Kidney epithelial cell (primary cell): ENCODE measurements at regions not wholly inside any gene's neighbourhood (a gene's known extent, or its start where the extent isn't known, plus 50 kb on each side); places are given as distances from the start of the nearest gene placed in this dataset.
"Not testable (repeated sequence)": the region's sequence is repeated elsewhere in the genome, so short reads cannot be mapped to it uniquely, and the experiment has no call there.

Experiments
- DNase-seq: peaks from one replicate; pipeline ENCODE4 v3.0.0-alpha.2; 2010; ENCODE audit warnings: low read depth
- H3K27me3 ChIP-seq: 2 replicates; pipeline ENCODE4 v1.6.0; 2011; ENCODE audit warnings: low read length; ENCODE audit not compliant: control insufficient read depth, insufficient read depth
- H3K36me3 ChIP-seq: 2 replicates; pipeline ENCODE4 v1.5.1; 2011; ENCODE audit warnings: low read length; ENCODE audit not compliant: control insufficient read depth, insufficient read depth
- H3K4me3 ChIP-seq: 2 replicates; pipeline ENCODE4 v1.5.1; 2011; ENCODE audit warnings: low read depth, mild to moderate bottlenecking, control low read depth, low read length
- TF ChIP-seq, protein P1 (sequence below): IDR thresholded peaks from 2 replicates; pipeline ENCODE4 v1.5.1; 2011; ENCODE audit warnings: mild to moderate bottlenecking, moderate library complexity, low read length, control low read depth, inconsistent platforms; ENCODE audit not compliant: insufficient read depth, poor library complexity, severe bottlenecking

DNA sequence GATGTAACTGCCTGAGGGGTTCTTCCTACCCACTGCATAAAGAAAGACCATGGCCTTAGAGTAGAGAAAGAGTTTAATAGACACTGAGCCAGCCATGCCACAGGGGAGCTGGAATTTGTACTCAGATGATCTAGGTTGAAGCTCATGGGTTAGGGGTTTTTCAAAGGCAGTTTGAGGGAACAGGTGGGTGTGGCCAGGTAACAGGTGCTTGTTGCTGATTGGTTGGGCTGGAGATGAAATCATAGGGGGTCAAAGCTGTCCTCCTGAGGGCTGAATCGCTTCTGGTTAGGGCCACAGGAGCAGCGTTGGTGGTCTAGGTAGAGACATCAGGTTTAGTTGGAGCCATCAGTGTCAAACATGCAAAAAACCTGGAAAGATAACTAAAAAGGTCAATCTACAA is 59.2 kb upstream of the CSNK1A1L start:
- Histone ChIP-seq H3K4me3 (no peak overlapping the region), H3K27me3 (no peaks in the 10 kb centered on the region), H3K36me3 (no peaks in the 10 kb centered on the region)
- no peak for DNase-seq
- TF ChIP-seq, protein P1, sequence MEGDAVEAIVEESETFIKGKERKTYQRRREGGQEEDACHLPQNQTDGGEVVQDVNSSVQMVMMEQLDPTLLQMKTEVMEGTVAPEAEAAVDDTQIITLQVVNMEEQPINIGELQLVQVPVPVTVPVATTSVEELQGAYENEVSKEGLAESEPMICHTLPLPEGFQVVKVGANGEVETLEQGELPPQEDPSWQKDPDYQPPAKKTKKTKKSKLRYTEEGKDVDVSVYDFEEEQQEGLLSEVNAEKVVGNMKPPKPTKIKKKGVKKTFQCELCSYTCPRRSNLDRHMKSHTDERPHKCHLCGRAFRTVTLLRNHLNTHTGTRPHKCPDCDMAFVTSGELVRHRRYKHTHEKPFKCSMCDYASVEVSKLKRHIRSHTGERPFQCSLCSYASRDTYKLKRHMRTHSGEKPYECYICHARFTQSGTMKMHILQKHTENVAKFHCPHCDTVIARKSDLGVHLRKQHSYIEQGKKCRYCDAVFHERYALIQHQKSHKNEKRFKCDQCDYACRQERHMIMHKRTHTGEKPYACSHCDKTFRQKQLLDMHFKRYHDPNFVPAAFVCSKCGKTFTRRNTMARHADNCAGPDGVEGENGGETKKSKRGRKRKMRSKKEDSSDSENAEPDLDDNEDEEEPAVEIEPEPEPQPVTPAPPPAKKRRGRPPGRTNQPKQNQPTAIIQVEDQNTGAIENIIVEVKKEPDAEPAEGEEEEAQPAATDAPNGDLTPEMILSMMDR, result no peak

GRCh38 chr13:37163641-37164265 is 58.3 kb upstream of the CSNK1A1L start:
- TF ChIP-seq, protein P1, result no peak

DNA sequence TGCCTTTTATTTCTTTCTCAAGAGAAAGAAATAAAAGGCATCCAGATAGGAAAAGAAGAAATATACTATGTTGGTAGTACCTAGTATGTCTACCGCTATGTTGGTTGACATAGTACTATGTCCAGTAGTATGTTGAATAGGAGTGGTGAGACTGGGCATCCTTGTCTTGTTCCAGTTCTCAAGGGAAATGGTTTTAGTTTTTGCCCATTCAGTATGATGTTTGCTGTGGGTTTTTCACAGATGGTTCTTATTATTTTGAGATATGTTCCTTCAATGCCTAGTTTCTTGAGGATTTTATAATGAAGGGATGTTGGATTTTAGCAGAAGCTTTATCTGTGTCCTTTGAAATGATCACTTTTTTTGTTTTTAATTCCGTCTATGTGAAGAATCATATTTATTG is 53.0 kb upstream of the CSNK1A1L start:
- H3K36me3 ChIP-seq, result no peaks in the 10 kb centered on the region
- H3K27me3 ChIP-seq, result no peaks in the 10 kb centered on the region
- no peak overlapping the region for H3K4me3 ChIP-seq
- DNase-seq, result no peak
- TF ChIP-seq, protein P1, result no peak

More at GRCh38 chr13:37163641-37164265, 58.3 kb upstream of the CSNK1A1L start:
- no peak for DNase-seq
- no peaks in the 10 kb centered on the region for H3K36me3 ChIP-seq
- H3K4me3 ChIP-seq, result no peak overlapping the region
- no peaks in the 10 kb centered on the region for H3K27me3 ChIP-seq

DNA sequence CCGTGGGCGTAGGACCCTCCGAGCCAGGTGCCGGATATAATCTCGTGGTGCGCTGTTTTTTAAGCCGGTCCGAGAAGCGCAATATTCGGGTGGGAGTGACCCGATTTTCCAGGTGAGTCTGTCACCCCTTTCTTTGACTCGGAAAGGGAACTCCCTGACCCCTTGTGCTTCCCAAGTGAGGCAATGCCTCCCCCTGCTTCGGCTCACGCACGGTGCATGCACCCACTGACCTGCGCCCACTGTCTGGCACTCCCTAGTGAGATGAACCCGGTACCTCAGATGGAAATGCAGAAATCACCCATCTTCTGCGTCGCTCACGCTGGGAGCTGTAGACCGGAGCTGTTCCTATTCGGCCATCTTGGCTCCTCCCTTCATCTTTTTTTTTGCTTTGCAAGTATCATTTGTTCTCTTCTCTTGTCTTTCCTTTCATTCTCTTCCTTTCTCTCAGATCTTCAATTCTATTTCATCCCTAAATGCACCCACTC is 50.2 kb upstream of the CSNK1A1L start:
- DNase-seq, H3K4me3 ChIP-seq, H3K36me3 ChIP-seq, H3K27me3 ChIP-seq: not testable (repeated sequence)
